NOMO-1 treated with dmso at 0.1 percent for 144 hours (cell line): ENCODE measurements at regions not wholly inside any gene's neighbourhood (a gene's known extent, or its start where the extent isn't known, plus 50 kb on each side); places are given as distances from the start of the nearest gene placed in this dataset.
"Not testable (repeated sequence)": the region's sequence is repeated elsewhere in the genome, so short reads cannot be mapped to it uniquely, and the experiment has no call there.

Experiments
- DNase-seq: peaks from one replicate; lab custom pipeline; 2025; ENCODE audit not compliant: unreplicated experiment; lab: John Stamatoyannopoulos, UW

DNA sequence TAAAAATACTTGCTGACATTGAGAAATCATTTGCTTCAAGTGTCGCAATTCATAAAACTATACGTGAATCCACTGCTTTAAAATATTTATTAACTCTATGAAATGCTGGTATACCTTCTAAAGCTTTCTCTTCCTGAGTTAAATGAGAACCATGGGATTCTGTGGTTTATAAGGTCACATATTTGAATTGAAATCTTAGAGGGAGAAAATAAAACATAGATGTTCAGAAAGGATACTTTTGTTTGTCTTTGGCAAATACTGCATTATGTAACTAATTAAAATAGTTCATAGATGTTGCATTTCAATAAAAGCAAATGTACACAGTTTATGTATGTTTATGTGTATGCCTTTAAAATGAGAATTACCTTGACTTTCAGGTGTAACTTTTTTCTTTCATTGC, 250.1 kb downstream of the FAM170A start:
- no peak for DNase-seq

- DNase-seq: no peak
Observed at GRCh38 chr5:119895066-119895465, 265.7 kb downstream of the FAM170A start.

DNA sequence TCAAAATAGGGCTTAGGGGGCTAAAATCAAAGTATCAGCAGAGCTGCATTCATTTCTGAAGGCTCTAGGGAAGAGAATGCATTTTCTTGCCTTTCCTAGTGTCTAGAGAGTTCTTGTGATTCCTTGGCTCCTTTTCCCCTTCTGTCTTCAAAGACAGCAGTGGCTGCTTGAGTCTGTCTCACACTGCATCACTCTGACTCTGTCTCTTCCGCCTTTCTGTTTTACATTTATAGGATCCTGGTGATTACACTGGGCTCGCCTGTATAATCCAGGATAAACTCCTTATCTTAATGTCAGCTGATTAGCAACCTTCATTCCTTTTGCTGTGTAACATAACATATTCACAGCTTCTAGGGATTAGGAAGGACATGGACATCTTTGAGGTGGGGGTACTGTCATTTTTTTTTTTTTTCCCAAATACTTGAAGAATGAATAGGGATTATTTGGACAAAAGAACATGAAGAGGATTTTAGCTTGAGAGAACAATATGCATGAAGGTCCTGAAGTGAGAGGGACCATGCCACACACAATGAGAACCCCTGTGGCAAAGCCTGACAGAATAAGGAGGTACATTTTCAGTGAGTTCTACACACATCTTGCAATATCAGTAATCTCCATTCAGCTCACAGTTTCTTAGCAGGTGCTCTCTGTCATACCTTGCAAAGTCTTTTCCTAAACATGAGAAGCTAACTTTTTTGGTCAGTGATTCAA, 267.6 kb downstream of the FAM170A start:
- no peak for DNase-seq

DNA sequence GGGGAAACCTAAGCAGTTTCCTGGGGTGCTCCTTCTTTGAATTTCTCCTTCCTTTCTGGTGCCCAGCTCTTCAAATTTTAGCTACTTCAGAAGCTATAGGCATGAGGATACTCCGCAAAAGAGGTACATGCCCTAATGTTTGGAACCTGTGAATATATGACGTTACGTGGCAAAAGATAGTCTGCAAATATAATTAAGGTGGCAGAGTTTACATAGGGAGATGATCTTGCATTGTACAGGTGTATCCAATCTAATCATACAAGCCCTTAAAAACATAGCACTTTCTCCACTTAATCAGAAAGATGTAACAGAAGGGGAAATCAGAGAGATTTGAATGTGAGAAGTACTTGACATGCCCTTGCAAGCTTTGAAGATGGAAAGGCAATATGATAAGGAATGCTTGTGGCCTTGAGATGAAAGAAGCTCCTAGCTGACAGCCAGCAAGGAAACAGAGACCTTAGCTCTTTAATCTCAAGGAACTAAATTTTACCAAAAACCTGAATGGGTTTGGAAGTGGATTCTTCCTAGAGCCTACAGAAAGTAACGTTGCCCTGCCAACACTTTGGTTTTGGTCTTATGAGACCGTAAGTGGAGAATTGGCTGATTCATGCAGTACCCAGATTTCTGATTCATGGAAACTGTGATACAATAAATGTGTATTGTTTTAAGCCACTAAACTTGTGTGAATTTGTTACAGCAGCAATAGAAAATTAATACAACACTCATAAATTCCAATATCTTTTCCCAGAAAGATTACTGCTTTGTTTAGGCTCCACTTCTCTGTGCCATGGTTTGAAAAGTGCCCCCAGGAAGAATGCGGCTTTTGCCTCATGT, 268.4 kb downstream of the FAM170A start:
- no peak for DNase-seq

DNA sequence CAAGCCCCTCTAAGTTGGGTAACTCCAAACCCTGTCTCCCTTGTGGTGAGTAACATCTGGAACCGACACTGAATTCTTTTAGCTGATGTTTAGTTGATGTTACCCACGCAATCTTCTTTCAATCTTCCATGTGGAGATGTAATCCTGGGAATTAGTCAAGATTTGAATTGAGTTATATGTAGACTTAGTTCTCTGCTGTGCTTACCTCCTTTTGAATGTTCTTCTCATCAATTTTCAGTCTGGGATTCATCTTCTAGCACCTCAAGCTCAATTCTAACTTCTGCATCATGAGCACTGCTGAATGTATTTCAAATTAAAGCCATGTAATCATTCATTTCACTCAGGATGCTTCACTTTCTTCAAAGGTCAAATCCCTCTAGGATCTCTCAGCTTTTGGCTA, 270.6 kb downstream of the FAM170A start:
- no peak for DNase-seq

- DNase-seq: no peak
Observed at GRCh38 chr5:119902593-119902992, 273.2 kb downstream of the FAM170A start.

- no peak for DNase-seq
Observed at GRCh38 chr5:119913425-119913824, 284.1 kb downstream of the FAM170A start.

DNA sequence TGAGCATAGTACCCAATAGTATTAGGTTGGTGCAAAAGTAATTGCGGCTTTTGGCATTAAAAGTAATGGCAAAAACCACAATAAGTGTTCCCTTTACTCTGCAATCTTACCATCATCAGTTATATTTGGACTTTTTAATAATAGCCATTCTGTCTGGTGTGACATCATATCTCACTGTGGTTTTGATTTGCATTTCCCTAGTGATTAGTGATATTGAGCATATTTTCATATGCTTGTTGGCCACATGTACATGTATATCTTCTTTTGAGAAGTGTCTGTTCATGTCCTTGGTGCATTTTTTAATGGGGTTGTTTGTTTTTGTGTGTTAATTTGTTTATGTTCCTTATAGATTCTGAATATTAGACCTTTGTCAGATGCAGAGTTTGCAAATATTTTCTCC, 289.9 kb downstream of the FAM170A start:
- no peak for DNase-seq

GRCh38 chr5:119926301-119926700, 296.9 kb downstream of the FAM170A start:
- no peak for DNase-seq

DNA sequence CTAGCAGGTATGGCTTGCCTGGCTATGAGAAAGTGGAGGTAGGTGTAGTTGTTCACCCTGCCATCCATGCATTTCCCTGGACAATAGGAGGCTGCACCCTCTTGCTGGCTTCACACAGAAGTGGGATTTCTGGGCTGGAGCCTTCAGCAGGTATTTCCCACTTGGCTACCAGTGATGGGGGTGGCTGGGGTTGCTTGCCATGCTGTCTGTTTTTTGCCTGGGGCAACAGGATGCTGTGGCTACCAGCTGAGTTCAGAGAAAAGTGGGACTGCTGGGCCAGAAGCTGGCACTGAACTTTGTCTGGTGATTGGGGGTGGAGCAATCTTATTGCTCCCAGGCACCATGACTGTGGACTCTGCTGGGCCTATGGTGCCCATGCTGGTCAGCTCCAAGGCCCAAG, 299.6 kb downstream of the FAM170A start:
- DNase-seq: no peak

- DNase-seq: no peak
Observed at GRCh38 chr5:119930490-119930889, 301.1 kb downstream of the FAM170A start.

- no peak for DNase-seq
Observed at GRCh38 chr5:119943148-119943547, 313.8 kb downstream of the FAM170A start.

GRCh38 chr5:119945691-119946090, 316.3 kb downstream of the FAM170A start:
- DNase-seq: no peak

GRCh38 chr5:119948162-119948561, 318.8 kb downstream of the FAM170A start:
- DNase-seq: no peak

- DNase-seq: no peak
Observed at GRCh38 chr5:119949426-119949999, 320.2 kb downstream of the FAM170A start.

- DNase-seq: no peak
Observed at GRCh38 chr5:119951330-119951934, 322.1 kb downstream of the FAM170A start.

GRCh38 chr5:119953474-119953873, 324.1 kb downstream of the FAM170A start:
- no peak for DNase-seq

DNA sequence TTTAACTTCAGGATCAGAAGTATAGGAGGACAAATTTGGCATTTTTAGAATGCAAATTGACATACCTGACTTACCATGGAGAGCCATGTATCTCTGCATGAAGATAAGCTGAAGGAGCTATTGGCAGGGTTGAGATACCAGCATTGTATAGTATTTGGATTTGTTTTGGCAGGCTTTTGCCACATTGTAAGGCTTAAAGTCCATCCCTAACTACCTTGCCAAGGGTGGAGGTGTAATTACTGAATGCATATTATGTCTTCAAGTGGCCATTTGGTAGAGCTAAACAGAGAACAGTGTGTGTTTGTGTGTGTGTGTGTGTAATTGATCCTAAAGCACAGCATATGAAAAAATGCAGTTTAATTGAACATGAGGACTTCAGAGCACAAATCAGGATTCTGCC, 324.7 kb downstream of the FAM170A start:
- DNase-seq: no peak

- no peak for DNase-seq
Observed at GRCh38 chr5:119961993-119962392, 332.6 kb downstream of the FAM170A start.

DNA sequence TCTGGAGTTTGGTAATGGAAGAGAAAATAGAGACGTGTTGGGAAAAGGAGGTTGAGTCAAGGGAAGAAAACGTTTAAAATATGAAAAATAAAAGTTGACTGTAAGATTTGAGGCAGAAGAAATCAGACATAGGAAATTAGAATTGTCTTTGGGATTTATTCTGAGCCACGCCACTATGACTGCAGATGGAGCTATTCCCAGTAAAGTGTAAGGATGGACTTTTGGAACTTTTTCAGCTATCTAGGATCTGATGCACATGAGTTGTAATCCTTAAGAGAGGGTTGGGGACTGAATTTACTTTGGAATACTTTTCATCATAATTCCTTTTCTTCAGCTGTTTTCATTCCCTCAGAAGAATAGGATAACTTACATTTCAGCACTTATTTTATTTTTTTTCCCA, 336.7 kb downstream of the FAM170A start:
- DNase-seq: no peak

DNA sequence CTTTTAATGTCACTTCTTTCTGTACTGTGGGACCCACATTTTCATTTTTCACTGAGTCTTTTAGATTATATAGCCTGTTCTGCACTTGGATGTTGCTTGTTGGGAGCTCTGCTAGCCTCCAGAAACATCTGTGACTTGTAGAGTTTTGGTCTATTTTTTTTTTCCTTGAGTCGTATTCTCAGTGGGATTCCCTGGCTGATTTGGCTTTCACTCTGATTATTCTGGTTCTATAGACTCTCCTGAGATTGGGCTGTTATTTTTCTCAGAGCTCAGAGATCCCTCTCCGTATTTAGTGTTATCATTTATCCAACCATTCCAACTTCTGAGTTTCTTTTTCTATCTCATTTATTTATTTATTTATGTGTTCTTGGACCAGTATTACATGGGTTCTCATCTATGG, 339.3 kb downstream of the FAM170A start:
- no peak for DNase-seq

GRCh38 chr5:119987077-119987476, 357.7 kb downstream of the FAM170A start:
- DNase-seq: not testable (repeated sequence)
